NOMO-1 treated with DMSO at 0.1 percent for 48 hours (cell line): ENCODE measurements at regions not wholly inside any gene's neighbourhood (a gene's known extent, or its start where the extent isn't known, plus 50 kb on each side); places are given as distances from the start of the nearest gene placed in this dataset.

Experiments used
- DNase-seq: peaks from one replicate; lab custom pipeline; 2025; ENCODE audit not compliant: unreplicated experiment; lab: John Stamatoyannopoulos, UW

GRCh38 chr6:24053057-24053456 is 73.0 kb upstream of the NRSN1 start:
- DNase-seq, result no peak

GRCh38 chr6:24054388-24054787 is 71.6 kb upstream of the NRSN1 start:
- no peak for DNase-seq

DNA sequence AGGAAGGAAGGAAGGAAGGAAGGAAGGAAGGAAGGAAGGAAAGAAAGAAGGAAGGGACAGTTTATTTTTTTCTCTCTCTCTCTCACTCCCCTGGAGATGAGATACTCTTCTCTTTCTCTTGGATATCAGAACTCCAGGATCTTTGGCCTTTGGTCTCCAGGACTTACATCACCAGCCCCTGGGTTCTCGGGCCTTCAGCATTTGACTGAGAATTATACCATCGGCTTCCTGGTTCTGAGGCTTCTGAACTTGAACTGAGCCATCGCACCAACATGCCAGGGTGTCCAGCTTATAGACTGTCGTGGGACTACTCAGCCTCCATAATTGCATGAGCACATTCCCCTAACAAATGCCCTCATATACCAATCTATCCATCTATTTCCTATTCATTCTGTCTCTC is 69.4 kb upstream of the NRSN1 start:
- DNase-seq, result no peak

DNA sequence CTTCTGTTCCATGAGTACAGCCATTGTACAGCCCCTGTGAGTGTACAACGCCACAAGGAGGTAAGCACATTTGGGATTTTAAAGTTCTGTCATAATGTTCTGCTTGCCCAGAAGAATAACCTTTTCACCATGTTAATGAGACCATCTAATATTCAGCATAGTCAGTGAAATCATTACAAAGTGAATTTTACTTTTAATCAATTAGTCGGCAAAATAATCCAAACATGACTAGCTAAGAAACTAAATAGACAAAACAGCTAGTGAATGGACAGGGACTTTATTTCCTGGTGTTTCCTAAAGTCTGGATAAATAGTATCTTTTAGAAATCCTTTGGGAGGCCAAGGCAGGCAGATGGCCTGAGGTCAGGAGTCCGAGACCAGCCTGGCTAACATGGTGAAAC is 69.0 kb upstream of the NRSN1 start:
- DNase-seq, result no peak

GRCh38 chr6:24060982-24061754 is 64.8 kb upstream of the NRSN1 start:
- no peak for DNase-seq

GRCh38 chr6:24064106-24064505 is 61.9 kb upstream of the NRSN1 start:
- no peak for DNase-seq

DNA sequence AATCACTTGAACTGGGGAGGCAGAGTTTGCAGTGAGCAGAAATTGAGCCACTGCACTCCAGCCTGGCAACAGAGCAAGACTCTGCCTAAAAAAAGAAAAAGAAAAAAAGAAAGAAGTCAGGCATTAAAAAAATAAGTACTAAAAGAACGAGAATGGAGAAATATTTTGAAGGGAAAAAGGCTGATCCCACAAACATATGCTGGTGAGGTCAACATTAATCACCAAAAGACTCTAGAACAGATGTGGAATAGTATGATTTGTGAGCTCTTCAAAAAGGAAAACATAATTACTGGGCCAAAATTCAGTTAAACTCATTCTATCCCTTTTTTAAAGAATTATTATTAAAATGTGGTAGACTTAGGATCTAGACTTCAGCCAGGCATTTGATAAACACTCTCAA is 61.2 kb upstream of the NRSN1 start:
- no peak for DNase-seq

DNA sequence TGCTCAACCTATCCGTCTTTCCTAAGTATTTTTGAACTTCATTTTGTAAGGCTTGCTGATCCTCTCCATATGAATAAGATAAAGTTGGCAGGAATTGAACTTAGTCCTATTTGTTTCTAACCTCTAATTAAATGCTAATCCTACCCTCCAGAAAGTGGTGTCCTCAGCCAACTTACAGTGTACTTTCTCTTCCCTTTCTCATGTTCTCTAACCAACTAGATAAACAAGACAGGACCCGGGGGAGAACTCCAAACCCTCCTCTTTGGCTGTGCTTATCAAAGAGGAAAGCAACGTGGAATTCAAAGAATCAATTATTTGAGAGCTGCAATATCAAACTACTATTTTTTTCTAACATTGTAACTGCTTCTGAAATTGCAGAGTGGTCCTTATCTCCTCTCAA is 56.5 kb upstream of the NRSN1 start:
- DNase-seq, result no peak

- no peak for DNase-seq
Measured at GRCh38 chr6:24072038-24072746, 53.8 kb upstream of the NRSN1 start.

DNA sequence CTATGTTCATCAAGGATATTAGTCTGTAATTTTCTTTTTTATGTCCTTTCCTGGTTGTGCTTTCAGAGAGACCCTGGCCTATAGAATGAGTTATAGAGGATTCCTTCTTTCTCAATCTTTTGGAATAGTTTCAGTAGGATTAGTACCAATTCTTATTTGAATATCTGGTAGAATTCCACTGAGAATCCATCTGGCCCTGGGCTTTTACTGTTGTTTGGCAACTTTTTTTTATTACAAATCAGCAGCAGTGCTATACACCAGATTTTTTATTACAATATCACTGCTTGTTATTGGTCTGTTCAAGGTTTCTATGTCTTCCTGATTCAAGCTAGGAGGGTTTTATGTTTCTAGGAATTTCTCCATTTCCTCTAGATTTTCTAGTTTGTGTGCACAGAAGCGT is 50.0 kb upstream of the NRSN1 start:
- no peak for DNase-seq
